ENCODE measurements at regions not wholly inside any gene's neighbourhood (a gene's known extent, or its start where the extent isn't known, plus 50 kb on each side); places are given as distances from the start of the nearest gene placed in this dataset.
"Not testable (repeated sequence)": the region's sequence is repeated elsewhere in the genome, so short reads cannot be mapped to it uniquely, and the experiment has no call there.

DNA sequence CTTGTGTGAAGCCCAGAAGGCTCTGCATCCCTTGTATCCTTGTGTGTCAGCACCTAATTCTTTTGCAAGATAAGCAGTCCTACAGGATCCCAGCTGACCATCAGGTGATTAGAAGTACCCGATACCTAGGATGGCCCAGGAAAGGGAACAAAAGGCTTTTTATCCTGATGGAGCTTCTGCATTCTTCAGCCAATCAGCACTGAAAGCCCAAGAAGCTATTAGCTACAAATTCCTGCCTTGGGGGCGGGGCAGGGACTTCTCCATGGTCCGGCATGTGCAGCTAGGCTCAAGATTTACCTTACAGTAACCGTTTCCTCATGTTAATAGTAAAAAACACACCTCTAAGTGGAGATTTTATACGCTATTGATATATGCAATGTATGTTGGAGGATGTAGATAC is 264.6 kb upstream of the THUMPD2 start:
- DNase-seq (ENCODE audit: low read depth): no peak

DNA sequence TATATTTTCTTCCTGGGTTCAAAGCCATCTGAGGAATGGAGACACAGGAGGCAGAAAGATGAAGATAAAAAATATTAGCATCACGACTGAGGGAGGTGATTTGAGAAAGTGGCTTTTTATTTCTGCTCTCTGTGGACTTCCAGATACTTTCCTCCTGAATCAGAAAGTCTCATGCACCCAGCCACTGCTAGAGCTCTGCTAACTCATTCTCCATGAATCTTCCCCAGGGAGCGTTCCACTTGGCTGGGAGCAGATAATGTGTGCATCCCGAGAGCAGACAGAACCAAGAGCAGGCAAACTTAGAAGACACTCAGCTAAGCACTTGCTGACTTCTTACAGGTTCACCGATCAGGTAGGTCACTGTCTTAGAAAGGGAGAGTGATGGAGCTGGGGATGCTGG is 264.1 kb upstream of the THUMPD2 start:
- DNase-seq (ENCODE audit: low read depth): peak; percentile 48

DNA sequence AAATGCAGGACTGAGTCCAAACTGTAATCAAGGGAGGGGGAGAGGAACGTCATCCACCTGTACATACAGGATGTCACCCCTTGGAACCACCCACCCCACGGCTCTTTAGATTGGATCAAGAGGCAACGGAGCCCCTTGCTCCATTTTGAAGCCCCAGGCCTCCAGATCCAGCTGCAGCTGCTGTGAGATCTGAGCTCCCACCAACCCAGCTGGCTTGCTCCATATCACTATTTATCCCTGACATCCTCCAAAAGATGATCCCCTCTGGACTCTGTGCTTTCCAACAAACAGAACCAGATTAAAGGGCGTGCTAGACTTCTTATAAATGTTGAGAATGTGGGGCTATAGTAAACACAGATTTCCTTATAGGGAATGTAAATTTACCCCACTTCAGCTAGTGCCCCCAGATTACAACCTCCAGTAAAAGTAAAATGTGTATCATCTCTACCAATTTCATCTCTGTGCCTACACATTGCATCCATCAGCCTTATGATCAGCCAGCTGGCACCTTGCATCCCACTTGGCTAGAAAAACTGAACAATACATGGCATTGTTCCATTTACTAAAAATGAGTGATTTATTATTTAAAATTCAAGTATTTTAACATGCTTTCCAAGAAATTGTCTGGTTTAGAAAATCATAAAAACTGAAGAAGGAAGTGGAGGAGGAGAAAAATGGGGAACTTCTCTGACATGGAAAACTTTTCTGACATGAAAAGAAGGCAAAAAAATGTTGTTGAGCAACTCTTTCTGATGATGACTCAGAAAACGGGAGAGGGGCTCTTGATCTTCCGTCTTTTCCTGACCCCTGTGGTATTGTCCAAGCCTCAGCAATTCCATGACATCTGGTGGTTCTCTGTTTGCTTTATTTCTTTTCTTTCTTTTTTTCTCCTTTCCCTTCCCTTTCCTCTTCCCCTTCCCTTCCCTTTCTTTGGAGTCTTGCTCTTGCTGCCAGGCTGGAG is 262.6 kb upstream of the THUMPD2 start:
- DNase-seq (ENCODE audit: low read depth): peak; percentile 73

DNA sequence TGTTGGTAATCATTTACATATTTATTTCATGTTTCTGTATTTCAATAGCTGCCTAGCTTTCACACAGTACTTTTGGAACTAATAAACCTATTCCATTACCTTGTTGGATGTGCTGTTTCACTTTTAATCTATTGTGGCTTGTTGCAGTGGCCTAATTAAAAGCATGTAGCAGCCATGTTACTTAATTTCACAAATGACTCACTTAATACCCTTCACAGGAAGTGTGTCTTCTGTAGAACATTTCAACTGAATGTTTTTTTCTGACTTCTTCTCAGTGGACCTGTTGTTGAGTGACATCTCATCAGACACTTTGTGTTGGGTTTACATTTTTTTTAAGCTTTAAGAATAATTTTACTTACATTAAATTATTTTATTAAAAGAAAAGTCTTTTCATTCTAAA is 260.5 kb upstream of the THUMPD2 start:
- no peak for DNase-seq (ENCODE audit: low read depth)

DNA sequence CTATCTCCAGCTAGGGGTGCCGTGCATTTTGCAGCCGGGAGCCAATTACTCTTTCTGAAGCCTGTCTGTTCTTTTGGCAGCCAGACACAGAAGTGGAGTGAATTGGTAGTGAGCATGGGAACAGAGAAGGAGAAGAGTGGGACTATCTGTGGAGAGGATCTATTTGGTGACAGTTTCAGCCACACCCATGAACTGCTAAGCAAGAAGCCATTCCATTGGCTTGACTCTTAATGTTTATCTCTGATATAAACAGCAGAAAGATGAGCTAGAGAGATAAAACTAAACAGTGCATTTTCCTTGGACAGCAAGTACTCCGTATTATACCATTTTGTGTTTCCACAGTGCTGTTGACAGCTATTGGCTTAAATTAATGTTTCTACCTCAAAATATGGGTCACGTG is 259.6 kb upstream of the THUMPD2 start:
- no peak for DNase-seq (ENCODE audit: low read depth)

DNA sequence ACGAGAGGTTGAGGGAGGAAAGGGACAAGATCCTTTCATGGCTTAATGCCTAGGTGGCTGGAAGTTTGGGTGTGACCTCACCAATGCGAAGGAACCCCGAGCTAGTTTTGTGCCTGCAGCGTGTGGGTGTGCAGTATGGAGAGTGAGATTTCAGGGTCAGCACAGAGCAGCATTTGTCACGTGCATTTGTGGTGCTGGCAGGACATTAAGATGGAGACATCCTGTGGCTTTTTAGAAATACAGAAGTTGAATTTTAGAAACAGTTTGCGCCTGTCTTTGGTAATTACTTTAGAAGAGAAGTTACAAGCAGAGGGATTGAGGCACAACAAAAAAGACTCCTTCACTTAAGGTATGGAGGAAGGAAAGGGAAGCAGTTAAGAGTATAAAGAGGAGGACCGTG is 258.2 kb upstream of the THUMPD2 start:
- no peak for DNase-seq (ENCODE audit: low read depth)

DNA sequence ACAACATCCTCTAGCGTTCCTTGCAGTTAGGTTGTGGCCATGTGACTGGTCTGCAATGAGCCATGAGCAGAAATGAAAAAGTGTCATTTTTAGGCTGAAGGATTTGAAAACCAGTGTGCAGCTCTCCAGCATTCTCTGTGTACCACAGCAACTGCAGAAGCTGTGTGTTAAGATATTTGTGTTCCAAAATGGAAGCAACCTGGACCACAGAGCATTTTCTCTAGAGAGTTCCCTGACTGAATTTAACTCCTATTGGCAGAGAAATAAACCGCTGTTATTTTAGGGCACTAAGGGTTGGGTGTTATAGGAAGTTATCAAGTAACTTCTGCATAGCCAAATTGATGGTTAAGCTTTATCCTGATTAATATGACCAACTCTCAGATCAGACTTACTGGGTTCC is 257.2 kb upstream of the THUMPD2 start:
- no peak for DNase-seq (ENCODE audit: low read depth)

DNA sequence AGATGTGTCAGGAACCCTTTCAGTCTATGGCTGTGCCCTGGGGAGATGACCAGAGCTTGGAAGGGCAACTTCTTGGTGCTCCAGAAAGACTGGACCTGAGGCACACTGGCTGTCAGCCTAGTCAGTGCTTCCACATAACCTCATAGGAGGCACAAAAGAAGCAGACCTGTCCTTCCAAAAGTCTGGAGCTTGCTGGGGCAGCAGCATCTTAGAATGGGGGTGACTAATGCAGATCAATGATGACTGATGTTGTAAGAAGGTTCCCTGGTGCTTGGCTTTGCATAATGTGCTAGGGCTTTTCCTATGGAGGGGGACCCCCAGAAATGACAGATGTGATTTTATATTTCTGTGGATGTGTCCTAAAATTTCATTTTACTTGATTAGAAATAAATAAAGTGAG is 255.7 kb upstream of the THUMPD2 start:
- DNase-seq (ENCODE audit: low read depth): no peak

DNA sequence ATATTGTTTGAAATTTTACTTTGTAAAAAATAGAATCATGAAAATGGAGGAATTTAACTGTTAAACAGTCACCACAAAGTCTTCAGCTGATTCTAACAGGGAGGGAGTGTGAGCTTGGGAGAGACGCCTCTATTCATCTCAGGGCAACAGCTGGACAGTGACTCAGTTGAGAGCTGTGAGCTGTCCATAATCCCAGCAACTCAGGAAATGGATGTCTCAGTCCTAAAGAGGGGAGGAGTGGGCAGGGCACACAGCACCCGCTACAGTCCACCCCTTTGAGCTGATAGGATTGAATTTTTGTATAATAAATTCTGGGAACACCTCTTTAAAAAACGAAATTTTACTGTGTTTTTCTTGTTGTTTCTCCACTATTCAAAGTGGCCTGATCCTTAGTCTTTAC is 255.1 kb upstream of the THUMPD2 start:
- peak; percentile 68 for DNase-seq (ENCODE audit: low read depth)

DNA sequence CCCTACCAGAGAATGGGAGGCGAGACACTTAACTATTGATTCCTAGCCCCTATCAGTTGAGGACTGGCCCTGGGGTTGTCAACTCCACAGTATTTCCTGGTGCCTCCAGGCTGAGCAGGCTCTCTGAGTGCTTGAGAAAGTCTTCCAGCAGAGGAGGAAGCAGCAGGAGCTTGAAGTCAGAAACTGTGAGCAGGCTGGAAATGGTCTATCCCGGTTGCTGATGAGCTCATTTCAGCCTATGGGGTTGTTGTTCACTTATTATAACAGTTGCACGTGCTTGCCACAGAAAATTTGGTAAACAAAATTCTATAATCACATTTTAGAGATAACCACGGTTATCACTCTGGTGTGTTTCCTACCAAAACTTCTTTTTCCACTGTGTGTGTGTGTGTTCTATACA is 254.7 kb upstream of the THUMPD2 start:
- DNase-seq (ENCODE audit: low read depth): no peak

DNA sequence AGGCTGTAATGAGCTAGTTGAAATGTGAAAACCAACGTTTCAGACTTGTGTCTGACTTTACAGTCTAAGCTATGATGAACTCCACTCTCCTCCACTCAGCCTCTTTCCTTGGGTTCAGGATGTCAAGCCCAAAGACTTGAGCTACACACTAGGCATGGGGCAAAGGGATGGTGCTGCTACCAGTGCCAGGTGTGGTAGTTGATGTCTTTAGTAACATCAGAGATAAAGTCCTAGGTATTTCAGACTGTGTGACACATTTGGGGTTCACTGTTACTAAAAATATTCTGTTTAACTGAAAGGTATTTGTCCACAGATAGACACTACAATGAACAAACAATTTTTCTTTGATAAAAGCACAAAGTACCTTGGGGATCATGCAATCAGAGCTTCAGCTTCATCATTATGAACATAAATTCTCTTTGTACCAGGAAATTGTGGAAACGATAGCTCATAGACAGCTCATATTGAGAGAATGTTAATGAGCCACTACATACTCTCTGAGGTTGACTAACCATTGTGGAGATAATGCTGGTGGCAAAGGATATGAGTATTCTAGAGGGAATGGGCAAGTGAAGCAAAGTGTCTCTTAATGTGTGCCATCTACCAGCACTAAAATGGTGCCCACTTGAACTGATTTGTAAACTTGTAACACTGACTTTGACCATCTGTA is 253.7 kb upstream of the THUMPD2 start:
- DNase-seq (ENCODE audit: low read depth): peak; percentile 76

DNA sequence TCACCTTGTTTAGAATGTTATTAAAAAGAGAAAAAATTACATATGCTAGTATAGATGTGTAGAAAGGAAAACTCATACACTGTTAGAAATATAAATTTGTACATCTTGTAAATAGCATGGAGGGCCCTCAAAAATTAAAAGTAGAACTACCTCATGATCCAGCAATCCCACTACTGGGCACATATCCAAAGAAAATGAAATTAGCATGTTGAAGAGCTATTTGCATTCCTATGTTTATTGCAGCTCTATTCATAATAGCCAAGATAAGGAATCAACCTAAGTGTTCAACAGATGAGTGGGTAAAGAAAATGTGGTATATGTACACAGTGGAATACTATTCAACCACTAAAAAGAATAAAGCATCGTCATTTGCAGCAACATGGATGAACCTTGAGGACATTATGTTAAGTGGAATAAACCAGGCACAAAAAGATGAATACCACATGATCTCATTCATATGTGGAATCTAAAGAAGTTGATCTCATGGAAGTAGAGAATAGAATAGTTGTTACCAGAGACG is 251.5 kb upstream of the THUMPD2 start:
- no peak for DNase-seq (ENCODE audit: low read depth)

DNA sequence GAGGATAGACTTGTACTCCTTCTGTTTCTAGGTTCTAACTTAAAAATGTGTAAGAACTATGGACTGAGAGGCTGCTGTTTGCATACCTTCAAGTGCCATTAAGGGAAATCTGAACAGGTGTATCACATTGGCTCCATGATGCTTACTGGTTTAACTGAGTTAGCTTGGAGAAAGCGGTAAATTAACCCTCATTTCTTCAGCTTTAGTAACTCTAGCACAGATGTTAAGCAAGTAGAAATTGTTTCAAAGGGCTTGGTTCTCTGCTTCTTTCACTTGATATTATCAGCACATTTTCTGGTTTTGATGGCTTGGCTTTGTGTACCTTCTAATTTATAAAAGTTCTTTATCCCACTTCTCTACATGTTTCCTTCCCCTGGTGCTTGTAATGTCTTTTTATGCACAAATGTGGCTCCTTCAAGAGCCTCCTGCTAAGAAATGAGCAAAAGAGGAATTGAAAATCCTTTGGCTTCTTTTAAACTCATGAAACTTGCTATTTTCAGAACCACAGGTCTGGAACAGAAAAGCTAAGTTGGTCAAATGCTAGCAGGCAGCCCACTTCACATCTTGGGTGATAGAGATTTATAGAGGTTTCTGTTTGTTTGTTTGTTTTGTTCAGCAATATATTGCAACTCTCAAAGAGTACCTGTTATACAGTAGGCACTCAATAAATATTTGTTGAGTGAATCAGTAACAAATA is 249.9 kb upstream of the THUMPD2 start:
- no peak for DNase-seq (ENCODE audit: low read depth)

DNA sequence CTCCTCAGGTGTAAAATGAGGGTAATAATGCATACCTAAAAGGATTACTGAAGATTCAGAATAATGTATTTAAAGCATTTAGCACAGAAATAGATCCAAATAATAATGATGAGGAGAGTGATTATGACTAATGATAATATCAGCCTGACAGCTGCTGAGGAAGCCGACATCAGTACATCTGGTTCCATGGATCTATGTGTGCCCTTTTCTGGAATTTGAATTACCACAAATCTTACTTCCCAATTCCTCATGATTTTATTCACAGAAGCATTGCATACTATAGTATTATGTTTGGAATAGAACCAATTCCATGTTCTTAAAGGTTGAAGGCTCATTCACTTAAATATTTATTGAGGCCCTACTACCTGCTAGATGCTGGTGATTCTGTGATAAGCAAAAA is 248.9 kb upstream of the THUMPD2 start:
- no peak for DNase-seq (ENCODE audit: low read depth)

DNA sequence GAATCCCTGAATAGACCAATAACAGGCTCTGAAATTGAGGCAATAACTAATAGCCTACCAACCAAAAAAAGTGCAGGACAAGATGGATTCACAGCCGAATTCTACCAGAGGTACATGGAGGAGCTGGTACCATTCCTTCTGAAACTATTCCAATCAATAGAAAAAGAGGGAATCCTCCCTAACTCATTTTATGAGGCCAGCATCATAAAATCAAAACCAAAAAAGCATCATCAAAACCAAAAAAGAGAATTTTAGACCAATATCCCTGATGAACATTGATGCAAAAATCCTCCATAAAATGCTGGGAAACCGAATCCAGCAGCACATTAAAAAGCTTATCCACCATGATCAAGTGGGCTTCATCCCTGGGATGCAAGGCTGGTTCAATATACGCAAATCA is 246.2 kb upstream of the THUMPD2 start:
- DNase-seq (ENCODE audit: low read depth): not testable (repeated sequence)

DNA sequence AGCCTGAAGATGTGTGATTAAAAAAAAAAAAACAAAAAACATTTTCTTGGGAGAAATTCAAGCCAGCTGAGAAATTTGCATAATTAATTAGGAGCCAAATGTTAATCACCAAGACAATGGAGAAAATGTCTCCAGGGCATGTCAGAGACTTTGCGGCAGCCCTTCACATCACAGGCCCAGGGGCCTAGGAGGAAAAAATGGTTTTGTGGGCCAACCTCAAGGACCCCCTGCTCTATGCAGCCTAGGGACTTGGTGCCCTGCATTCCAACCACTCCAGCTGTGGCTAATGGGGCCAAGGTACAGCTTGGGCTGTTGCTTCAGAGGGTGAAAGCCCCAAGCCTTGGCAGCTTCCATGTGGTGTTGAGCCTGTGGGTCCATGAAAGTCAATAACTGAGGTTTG is 241.9 kb upstream of the THUMPD2 start:
- no peak for DNase-seq (ENCODE audit: low read depth)

DNA sequence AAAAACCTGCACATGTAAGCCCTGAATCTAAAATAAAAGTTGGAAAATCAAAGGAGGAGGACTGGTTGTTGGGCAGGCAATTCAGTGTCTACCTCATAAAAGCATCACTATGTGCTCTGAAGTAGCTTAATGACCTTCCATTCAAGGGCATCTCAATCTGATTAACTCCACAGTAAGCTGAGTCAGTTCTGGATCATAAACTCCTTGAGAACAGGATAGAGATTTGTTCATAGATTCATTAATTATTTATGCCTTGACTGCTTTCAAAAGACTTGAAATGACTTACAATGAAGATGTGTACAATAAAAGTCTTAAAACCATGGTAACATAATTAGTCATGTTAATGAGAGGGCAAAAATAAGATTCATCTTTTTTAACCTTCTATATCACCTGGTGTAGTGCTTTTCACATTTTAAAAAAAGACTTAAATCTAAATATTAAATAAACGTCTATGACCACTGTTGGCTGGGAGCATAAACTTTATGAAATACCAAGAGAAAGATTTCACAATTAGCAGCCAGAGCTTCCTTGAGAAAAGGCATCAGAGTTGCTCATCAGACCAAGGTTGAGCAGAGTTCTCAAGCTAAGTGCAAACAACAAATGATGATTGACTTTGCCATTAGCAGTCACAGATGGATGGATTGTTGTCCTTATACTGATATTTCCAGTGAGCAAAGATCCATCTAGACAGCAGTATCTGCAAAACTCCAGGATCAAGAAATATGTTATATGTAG is 237.3 kb upstream of the THUMPD2 start:
- DNase-seq (ENCODE audit: low read depth): no peak

DNA sequence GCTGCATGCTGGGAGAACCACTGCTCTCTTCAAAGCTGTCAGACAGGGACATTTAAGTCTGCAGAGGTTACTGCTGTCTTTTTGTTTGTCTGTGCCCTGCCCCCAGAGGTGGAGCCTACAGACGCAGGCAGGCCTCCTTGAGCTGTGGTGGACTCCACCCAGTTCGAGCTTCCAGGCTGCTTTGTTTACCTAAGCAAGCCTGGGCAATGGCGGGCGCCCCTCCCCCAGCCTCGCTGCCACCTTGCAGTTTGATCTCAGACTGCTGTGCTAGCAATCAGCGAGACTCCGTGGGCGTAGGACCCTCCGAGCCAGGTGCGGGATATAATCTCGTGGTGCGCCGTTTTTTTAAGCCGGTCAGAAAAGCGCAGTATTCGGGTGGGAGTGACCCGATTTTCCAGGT is 234.9 kb upstream of the THUMPD2 start:
- not testable (repeated sequence) for DNase-seq (ENCODE audit: low read depth)

DNA sequence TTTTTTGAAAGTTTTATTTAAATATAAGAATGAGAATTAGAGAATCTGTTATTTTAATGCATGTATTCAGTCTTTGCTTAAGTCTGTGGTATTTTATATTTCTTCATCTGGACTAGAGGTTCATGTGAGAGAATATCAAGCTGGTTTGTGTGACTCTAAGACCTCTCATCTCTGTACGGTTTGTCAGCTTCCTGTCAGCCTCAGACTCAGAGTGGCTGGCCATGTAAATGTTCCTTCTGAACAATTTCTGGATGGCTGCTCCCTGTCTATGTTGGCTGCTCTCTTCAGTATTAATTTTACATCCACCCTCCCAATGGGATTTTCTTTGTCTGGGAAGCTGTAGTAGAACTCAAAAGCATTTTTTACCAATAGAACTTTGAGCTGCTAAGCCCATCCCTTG is 225.3 kb upstream of the THUMPD2 start:
- DNase-seq (ENCODE audit: low read depth): peak; percentile 37

DNA sequence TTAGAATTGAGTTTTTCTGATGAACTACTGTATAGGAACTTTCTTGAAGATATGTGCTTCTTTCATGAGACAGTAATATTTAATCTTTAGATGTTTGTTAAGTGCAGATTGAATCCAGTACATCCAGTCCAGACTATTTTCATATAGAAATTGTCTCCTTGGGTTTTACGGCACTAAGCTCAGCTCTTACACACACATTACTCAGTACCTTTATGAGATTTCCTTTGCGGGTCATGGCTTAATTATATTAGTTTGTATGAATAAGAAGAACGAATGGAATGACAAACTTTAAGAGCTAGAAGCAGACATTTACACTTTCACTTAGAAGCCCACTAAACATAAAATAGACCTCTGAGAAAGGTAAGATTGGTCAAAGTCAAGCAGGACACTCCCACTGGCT is 223.3 kb upstream of the THUMPD2 start:
- DNase-seq (ENCODE audit: low read depth): no peak

DNA sequence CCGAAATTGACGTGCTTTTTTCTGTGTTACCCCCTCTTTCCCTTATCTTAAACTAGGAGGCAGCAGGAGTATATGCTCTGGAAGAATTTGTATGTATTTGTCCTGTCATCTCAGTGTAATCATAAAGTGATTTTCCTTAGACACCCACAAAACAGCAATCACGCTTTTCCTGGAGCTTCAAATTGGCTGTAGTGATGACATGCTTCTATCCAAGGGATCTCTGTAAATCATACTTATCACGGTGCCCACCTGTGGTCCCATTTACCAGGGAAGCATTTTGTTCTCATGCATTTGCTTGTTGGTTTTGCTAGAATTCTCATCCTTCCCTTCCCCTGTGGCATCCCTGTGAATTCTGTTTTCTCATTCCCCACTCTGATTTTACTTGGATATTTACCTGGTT is 220.8 kb upstream of the THUMPD2 start:
- no peak for DNase-seq (ENCODE audit: low read depth)

DNA sequence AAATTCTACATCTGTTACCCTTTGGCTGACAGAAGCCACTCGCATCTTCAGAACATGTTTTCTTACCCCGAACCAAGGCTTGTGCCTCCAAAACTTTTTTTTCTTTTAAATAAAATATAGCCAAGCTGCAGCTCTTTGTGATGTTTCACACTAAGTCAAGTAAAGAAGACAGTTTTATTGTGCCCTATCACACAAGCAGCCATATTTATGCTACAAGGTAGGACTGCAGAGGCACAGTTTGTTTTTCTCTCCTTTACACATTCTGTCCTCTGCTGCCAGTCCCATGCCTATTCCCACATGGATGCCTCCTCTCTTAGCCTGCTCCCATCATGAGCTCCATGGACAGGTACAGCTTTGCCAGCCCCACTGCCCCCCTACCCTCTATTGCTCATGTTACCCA is 219.6 kb upstream of the THUMPD2 start:
- DNase-seq (ENCODE audit: low read depth): no peak
